ENCODE measurements at regions not wholly inside any gene's neighbourhood (a gene's known extent, or its start where the extent isn't known, plus 50 kb on each side); places are given as distances from the start of the nearest gene placed in this dataset.
A peak's percentile ranks its signal among the peaks of the same experiment; 100 is the strongest.

GRCh38 chr6:170459451-170459850 lies 93.7 kb downstream of the PSMB1 start:
- Mint-ChIP-seq H3K4me3 (peak overlapping the region; percentile 57 to 73), H3K27ac (no peak overlapping the region)

GRCh38 chr6:170456886-170457698 lies 96.0 kb downstream of the PSMB1 start:
- DNase-seq = no peak
- no peak for ATAC-seq
- no peak overlapping the region for H3K27ac Mint-ChIP-seq

More at GRCh38 chr6:170459451-170459850, 93.7 kb downstream of the PSMB1 start:
- peak; percentile 89 for ATAC-seq
- peaks cover 29% of the 10 kb centered on the region for H3K27me3 Mint-ChIP-seq
- DNase-seq = peak; percentile 42 to 78
- no peaks in the 10 kb centered on the region for H3K9me3 Mint-ChIP-seq
- peaks cover 54% of the 10 kb centered on the region for H3K4me1 Mint-ChIP-seq

More at GRCh38 chr6:170456886-170457698, 96.0 kb downstream of the PSMB1 start:
- peaks cover 0 to 9% of the 10 kb centered on the region in 2 donors for H3K9me3 Mint-ChIP-seq
- H3K4me1 Mint-ChIP-seq = peaks cover 32% of the 10 kb centered on the region
- H3K4me3 Mint-ChIP-seq = no peak overlapping the region
- peaks cover 29% of the 10 kb centered on the region for H3K27me3 Mint-ChIP-seq
